ENCODE measurements at regions not wholly inside any gene's neighbourhood (a gene's known extent, or its start where the extent isn't known, plus 50 kb on each side); places are given as distances from the start of the nearest gene placed in this dataset.
"Not testable (repeated sequence)": the region's sequence is repeated elsewhere in the genome, so short reads cannot be mapped to it uniquely, and the experiment has no call there.

DNA sequence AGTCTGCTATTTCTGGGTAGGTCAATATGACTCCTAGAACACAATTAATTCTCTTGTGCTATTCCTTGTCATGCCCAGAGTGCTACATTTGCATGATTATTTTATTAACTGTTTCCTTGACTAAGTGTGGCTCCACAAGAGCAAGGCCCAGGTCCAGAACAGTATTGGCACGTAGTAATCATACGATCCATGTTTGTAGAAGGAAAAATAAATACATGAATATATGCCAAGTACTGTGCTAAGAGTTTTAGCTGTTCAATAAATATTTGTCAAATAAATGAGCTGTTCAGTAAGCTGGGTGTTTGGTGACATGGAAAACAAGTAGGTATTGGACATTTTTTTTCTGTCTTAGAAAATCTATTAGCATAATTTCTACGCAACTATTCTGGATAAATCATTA lies 995.9 kb downstream of the MAT2B start:
- Mint-ChIP-seq H3K9me3 (no peaks in the 10 kb centered on the region), H3K36me3 (ENCODE audit: insufficient read depth) (no peaks in the 10 kb centered on the region), H3K4me1 (no peaks in the 10 kb centered on the region), H3K27me3 (no peaks in the 10 kb centered on the region), H3K4me3 (no peak overlapping the region), H3K27ac (ENCODE audit: low read depth) (no peak overlapping the region)
- ATAC-seq (replicated peaks; ENCODE audit: extremely low read depth, poor library complexity, severe bottlenecking) = no peak
- no peak for DNase-seq (ENCODE audit: low spot score in 2 of 2)

DNA sequence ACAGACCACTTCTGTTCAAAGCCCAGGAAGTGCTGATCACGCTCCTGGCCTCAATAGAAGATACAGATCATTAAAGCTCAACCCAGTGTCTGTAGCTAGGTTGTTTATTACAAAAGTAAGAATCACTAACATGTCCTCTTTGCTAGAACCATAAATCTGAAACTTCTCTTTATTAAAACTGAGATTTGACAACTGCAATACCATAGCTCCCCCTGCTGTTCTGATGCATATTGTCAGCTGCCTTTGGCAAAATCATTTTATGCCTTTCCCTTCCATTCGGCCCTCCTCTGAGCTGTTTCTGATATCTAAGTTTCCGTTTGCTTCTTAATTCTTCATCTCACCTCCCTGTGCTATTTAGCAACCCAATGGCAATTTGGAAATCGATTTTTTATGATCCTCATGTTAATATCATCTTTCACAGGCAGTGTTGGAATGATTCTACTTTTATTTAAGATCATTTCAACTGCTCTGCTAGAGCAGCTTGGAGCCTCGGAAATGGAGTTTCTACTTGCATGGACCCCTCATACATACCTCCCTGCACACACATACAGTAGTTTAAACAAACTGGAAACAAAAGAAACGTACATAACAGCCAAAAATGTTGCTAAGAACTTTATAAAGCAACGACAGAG lies 998.8 kb downstream of the MAT2B start:
- no peaks in the 10 kb centered on the region for H3K27me3 Mint-ChIP-seq
- H3K9me3 Mint-ChIP-seq = no peaks in the 10 kb centered on the region
- H3K4me1 Mint-ChIP-seq = no peaks in the 10 kb centered on the region
- H3K36me3 Mint-ChIP-seq (ENCODE audit: insufficient read depth) = no peaks in the 10 kb centered on the region
- H3K4me3 Mint-ChIP-seq = no peak overlapping the region
- H3K27ac Mint-ChIP-seq (ENCODE audit: low read depth) = no peak overlapping the region
- no peak for DNase-seq (ENCODE audit: low spot score in 2 of 2)
- no peak for ATAC-seq (replicated peaks; ENCODE audit: extremely low read depth, poor library complexity, severe bottlenecking)

- Mint-ChIP-seq H3K4me1 (no peaks in the 10 kb centered on the region), H3K4me3 (no peak overlapping the region), H3K27ac (ENCODE audit: low read depth) (no peak overlapping the region), H3K36me3 (ENCODE audit: insufficient read depth) (no peaks in the 10 kb centered on the region), H3K9me3 (no peaks in the 10 kb centered on the region), H3K27me3 (no peaks in the 10 kb centered on the region)
- ATAC-seq (replicated peaks; ENCODE audit: extremely low read depth, poor library complexity, severe bottlenecking) (no peak), DNase-seq (ENCODE audit: low spot score in 2 of 2) (no peak)
Observed at GRCh38 chr5:164505791-164506190, 1000.4 kb downstream of the MAT2B start.

DNA sequence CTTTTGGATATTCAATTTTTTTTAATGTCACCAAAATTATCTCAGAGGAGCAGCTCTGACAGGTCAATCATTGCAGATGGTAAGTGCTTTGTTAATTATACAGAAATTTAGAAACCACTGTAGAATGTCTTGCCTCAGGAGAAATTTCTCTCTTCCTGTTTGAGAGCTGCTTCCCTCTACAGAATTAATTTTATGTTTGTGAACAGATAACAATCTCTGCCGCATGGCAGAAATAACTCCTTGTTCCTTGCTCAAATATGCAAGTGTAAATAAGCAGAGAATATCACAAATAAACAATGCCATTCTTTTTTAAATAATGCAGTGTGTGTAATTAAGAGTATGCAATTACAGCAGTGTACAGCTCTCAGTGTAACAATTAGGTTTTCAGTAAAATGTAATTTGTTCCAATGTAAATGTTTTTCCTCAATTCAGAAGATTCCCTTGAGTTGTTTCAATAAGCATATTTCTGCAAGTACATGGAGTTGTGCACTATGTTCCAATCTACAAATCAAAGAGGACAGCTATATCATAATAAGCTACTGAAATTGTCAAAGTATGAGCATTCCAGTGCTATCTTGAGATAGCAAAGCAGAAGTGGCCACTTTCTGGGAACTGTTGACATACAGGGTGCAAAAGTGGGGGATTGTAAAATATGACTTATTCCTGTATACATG lies 1012.8 kb downstream of the MAT2B start:
- no peak for DNase-seq (ENCODE audit: low spot score in 2 of 2)
- Mint-ChIP-seq H3K36me3 (ENCODE audit: insufficient read depth) (no peaks in the 10 kb centered on the region), H3K27me3 (no peaks in the 10 kb centered on the region), H3K27ac (ENCODE audit: low read depth) (no peak overlapping the region), H3K9me3 (peaks cover 23% of the 10 kb centered on the region), H3K4me1 (no peaks in the 10 kb centered on the region), H3K4me3 (no peak overlapping the region)
- ATAC-seq (replicated peaks; ENCODE audit: extremely low read depth, poor library complexity, severe bottlenecking) = no peak

GRCh38 chr5:164518741-164519080 lies 1013.3 kb downstream of the MAT2B start:
- DNase-seq (ENCODE audit: low spot score in 2 of 2) (no peak), ATAC-seq (replicated peaks; ENCODE audit: extremely low read depth, poor library complexity, severe bottlenecking) (no peak)
- H3K27me3 Mint-ChIP-seq = no peaks in the 10 kb centered on the region
- peaks cover 23% of the 10 kb centered on the region for H3K9me3 Mint-ChIP-seq
- no peaks in the 10 kb centered on the region for H3K36me3 Mint-ChIP-seq (ENCODE audit: insufficient read depth)
- no peak overlapping the region for H3K27ac Mint-ChIP-seq (ENCODE audit: low read depth)
- H3K4me3 Mint-ChIP-seq = no peak overlapping the region
- no peaks in the 10 kb centered on the region for H3K4me1 Mint-ChIP-seq

- Mint-ChIP-seq H3K27ac (ENCODE audit: low read depth) (no peak overlapping the region), H3K9me3 (peaks cover 9% of the 10 kb centered on the region), H3K4me3 (no peak overlapping the region), H3K27me3 (no peaks in the 10 kb centered on the region), H3K36me3 (ENCODE audit: insufficient read depth) (no peaks in the 10 kb centered on the region), H3K4me1 (no peaks in the 10 kb centered on the region)
- ATAC-seq (replicated peaks; ENCODE audit: extremely low read depth, poor library complexity, severe bottlenecking) (no peak), DNase-seq (ENCODE audit: low spot score in 2 of 2) (no peak)
Observed at GRCh38 chr5:164532235-164532900, 1026.9 kb downstream of the MAT2B start.

GRCh38 chr5:164533426-164533825 lies 1028.0 kb downstream of the MAT2B start:
- not testable (repeated sequence) for H3K27me3 Mint-ChIP-seq; H3K36me3 Mint-ChIP-seq (ENCODE audit: insufficient read depth); H3K9me3 Mint-ChIP-seq; H3K27ac Mint-ChIP-seq (ENCODE audit: low read depth); DNase-seq (ENCODE audit: low spot score in 2 of 2); H3K4me3 Mint-ChIP-seq; ATAC-seq (replicated peaks; ENCODE audit: extremely low read depth, poor library complexity, severe bottlenecking); H3K4me1 Mint-ChIP-seq

DNA sequence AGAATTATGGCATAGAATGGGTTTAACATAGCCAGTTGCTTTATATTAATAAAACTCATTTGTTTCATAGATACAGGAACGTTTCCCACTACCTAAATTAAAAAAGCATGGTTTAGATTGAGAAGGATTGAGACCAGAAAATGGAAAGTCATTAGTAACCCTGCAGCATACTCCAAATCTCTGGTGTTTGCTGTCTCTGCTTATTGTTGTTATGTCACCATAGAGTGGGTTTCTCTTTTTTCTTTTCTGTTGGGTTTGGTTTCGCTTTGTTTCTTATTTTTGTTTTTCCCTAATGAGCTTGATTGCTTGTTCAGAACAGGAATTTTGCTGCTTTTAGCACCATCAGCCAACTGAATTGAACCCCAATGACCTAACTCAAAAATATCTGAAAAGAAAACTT lies 1034.8 kb downstream of the MAT2B start:
- no peaks in the 10 kb centered on the region for H3K9me3 Mint-ChIP-seq
- H3K27ac Mint-ChIP-seq (ENCODE audit: low read depth) = no peak overlapping the region
- no peak for ATAC-seq (replicated peaks; ENCODE audit: extremely low read depth, poor library complexity, severe bottlenecking)
- H3K27me3 Mint-ChIP-seq = no peaks in the 10 kb centered on the region
- no peaks in the 10 kb centered on the region for H3K36me3 Mint-ChIP-seq (ENCODE audit: insufficient read depth)
- H3K4me1 Mint-ChIP-seq = no peaks in the 10 kb centered on the region
- H3K4me3 Mint-ChIP-seq = no peak overlapping the region
- no peak for DNase-seq (ENCODE audit: low spot score in 2 of 2)

- H3K27ac Mint-ChIP-seq (ENCODE audit: low read depth) = no peak overlapping the region
- peaks cover 12% of the 10 kb centered on the region for H3K9me3 Mint-ChIP-seq
- DNase-seq (ENCODE audit: low spot score in 2 of 2) (no peak), ATAC-seq (replicated peaks; ENCODE audit: extremely low read depth, poor library complexity, severe bottlenecking) (no peak)
- H3K27me3 Mint-ChIP-seq = no peaks in the 10 kb centered on the region
- no peak overlapping the region for H3K4me3 Mint-ChIP-seq
- no peaks in the 10 kb centered on the region for H3K36me3 Mint-ChIP-seq (ENCODE audit: insufficient read depth)
- H3K4me1 Mint-ChIP-seq = no peaks in the 10 kb centered on the region
Observed at GRCh38 chr5:164545507-164545906, 1040.1 kb downstream of the MAT2B start.

- Mint-ChIP-seq H3K27ac (ENCODE audit: low read depth) (no peak overlapping the region), H3K4me1 (no peaks in the 10 kb centered on the region), H3K9me3 (peaks cover 6% of the 10 kb centered on the region), H3K27me3 (no peaks in the 10 kb centered on the region), H3K4me3 (no peak overlapping the region), H3K36me3 (ENCODE audit: insufficient read depth) (no peaks in the 10 kb centered on the region)
- no peak for DNase-seq (ENCODE audit: low spot score in 2 of 2)
- no peak for ATAC-seq (replicated peaks; ENCODE audit: extremely low read depth, poor library complexity, severe bottlenecking)
Observed at GRCh38 chr5:164553851-164554250, 1048.4 kb downstream of the MAT2B start.

DNA sequence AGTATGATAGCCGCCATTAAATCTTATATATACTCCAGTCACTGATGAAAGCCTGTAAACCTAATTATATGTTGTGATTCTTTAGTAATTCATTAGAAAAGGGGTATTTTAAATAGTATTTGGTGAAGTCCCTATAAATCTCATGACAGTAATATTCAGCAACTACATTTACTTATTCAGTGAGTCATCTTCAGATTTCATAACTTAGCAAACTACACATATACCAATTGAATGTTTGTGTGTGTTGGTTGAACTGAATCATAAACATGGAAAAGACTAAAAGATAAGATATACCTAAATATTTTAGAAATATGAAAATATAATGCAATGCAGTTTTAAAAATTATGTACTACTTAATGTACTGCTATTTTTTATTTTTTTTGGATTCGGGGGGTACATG lies 1050.4 kb downstream of the MAT2B start:
- Mint-ChIP-seq H3K9me3 (no peaks in the 10 kb centered on the region), H3K27me3 (no peaks in the 10 kb centered on the region), H3K27ac (ENCODE audit: low read depth) (no peak overlapping the region), H3K4me3 (no peak overlapping the region), H3K36me3 (ENCODE audit: insufficient read depth) (no peaks in the 10 kb centered on the region), H3K4me1 (no peaks in the 10 kb centered on the region)
- ATAC-seq (replicated peaks; ENCODE audit: extremely low read depth, poor library complexity, severe bottlenecking) = no peak
- DNase-seq (ENCODE audit: low spot score in 2 of 2) = no peak

DNA sequence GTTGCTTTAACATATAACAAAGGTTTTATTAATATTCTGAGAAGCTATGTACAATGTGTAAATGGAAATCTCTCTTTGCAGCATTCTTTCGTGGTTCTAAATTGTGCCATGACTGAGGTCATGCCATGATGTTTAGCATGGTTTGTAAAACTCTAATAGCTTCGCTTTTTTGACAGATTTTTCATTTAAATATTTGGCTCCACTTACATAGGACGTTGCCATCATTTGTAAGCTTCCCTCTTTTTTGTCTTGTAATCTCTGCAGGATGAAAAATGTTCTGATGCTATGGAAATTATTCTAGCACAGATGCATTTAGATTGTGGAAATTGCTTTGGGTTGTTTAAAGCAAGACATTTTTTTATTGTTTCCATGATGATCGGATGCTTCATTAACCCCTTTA lies 1054.8 kb downstream of the MAT2B start:
- ATAC-seq (replicated peaks; ENCODE audit: extremely low read depth, poor library complexity, severe bottlenecking) (no peak), DNase-seq (ENCODE audit: low spot score in 2 of 2) (no peak)
- Mint-ChIP-seq H3K4me3 (no peak overlapping the region), H3K27me3 (no peaks in the 10 kb centered on the region), H3K4me1 (no peaks in the 10 kb centered on the region), H3K36me3 (ENCODE audit: insufficient read depth) (no peaks in the 10 kb centered on the region), H3K27ac (ENCODE audit: low read depth) (no peak overlapping the region), H3K9me3 (no peaks in the 10 kb centered on the region)
